GM18499 (cell line): ENCODE measurements at regions not wholly inside any gene's neighbourhood (a gene's known extent, or its start where the extent isn't known, plus 50 kb on each side); places are given as distances from the start of the nearest gene placed in this dataset.
A peak's percentile ranks its signal among the peaks of the same experiment; 100 is the strongest.
"Not testable (repeated sequence)": the region's sequence is repeated elsewhere in the genome, so short reads cannot be mapped to it uniquely, and the experiment has no call there.

Experiments used
- ATAC-seq: cut with Tn5 transposase; IDR thresholded peaks from one replicate; pipeline ENCODE4 v1.9.1; 2021; ENCODE audit warnings: moderate number of reproducible peaks; ENCODE audit not compliant: insufficient read depth, unreplicated experiment

GRCh38 chrX:20720954-20721626 is 454.4 kb upstream of the RPS6KA3 start:
- ATAC-seq = no peak

- no peak for ATAC-seq
Observed at GRCh38 chrX:20718592-20719380, 452.1 kb upstream of the RPS6KA3 start.

- ATAC-seq = no peak
Observed at GRCh38 chrX:20715176-20715575, 448.5 kb upstream of the RPS6KA3 start.

GRCh38 chrX:20712811-20713210 is 446.1 kb upstream of the RPS6KA3 start:
- ATAC-seq = no peak

- ATAC-seq = no peak
Observed at GRCh38 chrX:20711366-20711765, 444.7 kb upstream of the RPS6KA3 start.

GRCh38 chrX:20693078-20693477 is 426.4 kb upstream of the RPS6KA3 start:
- no peak for ATAC-seq

- no peak for ATAC-seq
Observed at GRCh38 chrX:20686256-20686655, 419.5 kb upstream of the RPS6KA3 start.

- no peak for ATAC-seq
Observed at GRCh38 chrX:20685652-20686051, 418.9 kb upstream of the RPS6KA3 start.

GRCh38 chrX:20681683-20682082 is 415.0 kb upstream of the RPS6KA3 start:
- no peak for ATAC-seq

- ATAC-seq = no peak
Observed at GRCh38 chrX:20680998-20681397, 414.3 kb upstream of the RPS6KA3 start.

GRCh38 chrX:20672476-20672875 is 405.8 kb upstream of the RPS6KA3 start:
- ATAC-seq = no peak

- ATAC-seq = not testable (repeated sequence)
Observed at GRCh38 chrX:20671746-20672145, 405.0 kb upstream of the RPS6KA3 start.

GRCh38 chrX:20670611-20671010 is 403.9 kb upstream of the RPS6KA3 start:
- ATAC-seq = peak; percentile 79

GRCh38 chrX:20668550-20668949 is 401.8 kb upstream of the RPS6KA3 start:
- ATAC-seq = no peak

GRCh38 chrX:20666331-20666730 is 399.6 kb upstream of the RPS6KA3 start:
- no peak for ATAC-seq

GRCh38 chrX:20665481-20665880 is 398.8 kb upstream of the RPS6KA3 start:
- no peak for ATAC-seq

- no peak for ATAC-seq
Observed at GRCh38 chrX:20664774-20665173, 398.1 kb upstream of the RPS6KA3 start.

GRCh38 chrX:20664131-20664530 is 397.4 kb upstream of the RPS6KA3 start:
- ATAC-seq = no peak

GRCh38 chrX:20663336-20663735 is 396.6 kb upstream of the RPS6KA3 start:
- no peak for ATAC-seq

GRCh38 chrX:20656721-20657120 is 390.0 kb upstream of the RPS6KA3 start:
- ATAC-seq = no peak

GRCh38 chrX:20654596-20655106 is 387.9 kb upstream of the RPS6KA3 start:
- ATAC-seq = no peak

GRCh38 chrX:20653070-20653469 is 386.4 kb upstream of the RPS6KA3 start:
- ATAC-seq = no peak
